Thyroid gland (tissue), 4 donors: ENCODE measurements at regions not wholly inside any gene's neighbourhood (a gene's known extent, or its start where the extent isn't known, plus 50 kb on each side); places are given as distances from the start of the nearest gene placed in this dataset.

Experiments
- DNase-seq, 2 donors: peaks; one replicate each; pipeline ENCODE4 v3.0.0-alpha.2; 2019
- H3K27ac ChIP-seq, 3 donors: fragments of 200-600 bp; sonication (generic); 1 replicate in 2 of 3; 2 replicates in 1 of 3; pipeline ENCODE4 v1.5.1; 2016 to 2019; ENCODE audit warnings: mild to moderate bottlenecking in 1 of 3, moderate library complexity in 1 of 3
- H3K27me3 ChIP-seq: fragments of 200-600 bp; sonication (generic); one replicate; pipeline ENCODE4 v1.5.1; 2019
- H3K36me3 ChIP-seq, 2 donors: fragments of 200-600 bp; sonication (generic); one replicate each; pipeline ENCODE4 v1.5.1; 2016 to 2019
- H3K4me1 ChIP-seq, 2 donors: fragments of 200-600 bp; sonication (generic); one replicate each; pipeline ENCODE4 v1.5.1; 2017 to 2019
- H3K4me3 ChIP-seq, 3 donors: fragments of 200-600 bp; sonication (generic); replicated peaks in 1 of 3; 1 replicate in 2 of 3; 2 replicates in 1 of 3; pipeline ENCODE4 v1.5.1; 2016; ENCODE audit warnings: mild to moderate bottlenecking in 1 of 3
- H3K9me3 ChIP-seq: fragments of 200-600 bp; sonication (generic); one replicate; pipeline ENCODE4 v1.5.1; 2017
- CTCF ChIP-seq, 6 experiments: fragments of 200-600 bp in 3 of 6; fragments of 450-650 bp in 3 of 6; sonication (generic) in 3 of 6; IDR thresholded peaks; one replicate each; pipeline ENCODE4 v1.5.1; 2016 to 2019; ENCODE audit warnings: antibody characterized with exemption in 6 of 6, mild to moderate bottlenecking in 2 of 6, inconsistent platforms in 1 of 6, moderate library complexity in 1 of 6
- POLR2A ChIP-seq, 2 donors: fragments of 450-650 bp; IDR thresholded peaks; one replicate each; pipeline ENCODE4 v1.6.1; 2017; ENCODE audit warnings: antibody characterized with exemption in 2 of 2, mild to moderate bottlenecking in 2 of 2, moderate library complexity in 1 of 2
- WGBS, 2 donors: methylation state at CpG; one replicate each; pipeline ENCODE4 v1.1.5; 2017; 5-methylcytosine and 5-hydroxymethylcytosine counted together
- intact Hi-C: fragments of 100-400 bp; cut with DNase I; formaldehyde crosslinking; loops from one replicate; pipeline ENCODE4 v1.15.1; 2023

GRCh38 chr6:98463038-98464000 lies 371.1 kb upstream of the POU3F2 start:
- WGBS, 2 donors, result 85 to 88% methylated on average over 12 of the region's 12 CpGs
- TF ChIP-seq POLR2A (IDR thresholded peaks at IDR 0.05) (no peak), CTCF (IDR thresholded peaks at IDR 0.05) (no peak)
- H3K9me3 ChIP-seq, result no peaks in the 10 kb centered on the region
- no peak overlapping the region for H3K27ac ChIP-seq
- DNase-seq, result no peak
- no peaks in the 10 kb centered on the region for H3K27me3 ChIP-seq
- no peak overlapping the region for H3K4me3 ChIP-seq
- H3K36me3 ChIP-seq, result no peaks in the 10 kb centered on the region
- no peaks in the 10 kb centered on the region for H3K4me1 ChIP-seq
- intact Hi-C loops, result no loop called here

DNA sequence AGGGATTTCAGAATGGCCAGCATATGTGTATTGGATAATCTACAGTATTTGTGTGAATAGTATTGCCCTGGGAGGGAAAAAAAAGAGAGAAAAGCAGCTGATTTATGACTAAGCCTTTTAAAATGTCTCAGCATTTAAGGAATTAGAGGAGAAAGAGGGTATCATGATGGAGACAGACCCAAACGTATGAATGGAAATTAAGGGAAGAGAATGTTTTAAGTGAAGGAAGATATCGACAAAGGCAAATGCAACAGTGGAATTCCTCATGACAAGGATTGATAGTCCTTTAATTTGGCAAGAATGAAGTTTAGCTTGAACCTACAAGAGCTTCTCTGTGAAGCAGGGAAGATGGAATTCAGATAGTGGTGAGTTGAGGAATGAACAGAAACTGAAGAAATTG lies 367.3 kb upstream of the POU3F2 start:
- Histone ChIP-seq H3K27ac (no peak overlapping the region), H3K27me3 (no peaks in the 10 kb centered on the region), H3K4me1 (no peaks in the 10 kb centered on the region), H3K4me3 (no peak overlapping the region), H3K36me3 (no peaks in the 10 kb centered on the region), H3K9me3 (no peaks in the 10 kb centered on the region)
- intact Hi-C loops, result no loop called here
- WGBS, 2 donors, result 74 to 80% methylated on average over 2 of the region's 2 CpGs
- DNase-seq, result no peak
- TF ChIP-seq CTCF (IDR thresholded peaks at IDR 0.05), result no peak
- no peak for TF ChIP-seq POLR2A (IDR thresholded peaks at IDR 0.05)

DNA sequence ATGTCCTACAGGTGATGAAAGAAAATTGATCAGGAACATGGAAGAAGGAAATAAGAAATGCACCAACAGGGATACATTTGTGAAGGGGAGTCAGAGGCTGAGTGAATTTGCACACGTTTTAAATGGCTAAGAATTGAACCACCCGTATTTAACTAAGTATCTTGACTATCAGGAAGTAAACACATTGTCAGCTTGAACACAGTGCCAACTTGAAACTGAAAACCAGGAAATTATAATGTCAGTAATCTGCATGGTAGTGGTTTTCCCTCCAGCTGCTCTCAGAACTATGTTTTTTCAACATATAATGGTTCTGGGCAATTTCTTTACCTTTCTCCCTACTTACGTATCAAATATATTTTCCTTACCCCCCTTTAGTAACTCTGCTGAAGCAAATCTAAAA lies 366.5 kb upstream of the POU3F2 start:
- Histone ChIP-seq H3K4me3 (no peak overlapping the region), H3K27ac (no peak overlapping the region), H3K9me3 (no peaks in the 10 kb centered on the region), H3K36me3 (no peaks in the 10 kb centered on the region), H3K4me1 (no peaks in the 10 kb centered on the region), H3K27me3 (no peaks in the 10 kb centered on the region)
- DNase-seq, result no peak
- no peak for TF ChIP-seq CTCF (IDR thresholded peaks at IDR 0.05)
- TF ChIP-seq POLR2A (IDR thresholded peaks at IDR 0.05), result no peak
- intact Hi-C loops, result no loop called here
- WGBS, 2 donors, result 50 to 57% methylated on average over 3 of the region's 3 CpGs

- Histone ChIP-seq H3K27ac (no peak overlapping the region), H3K9me3 (no peaks in the 10 kb centered on the region), H3K4me3 (no peak overlapping the region), H3K27me3 (no peaks in the 10 kb centered on the region), H3K36me3 (no peaks in the 10 kb centered on the region), H3K4me1 (no peaks in the 10 kb centered on the region)
- intact Hi-C loops, result no loop called here
- no peak for DNase-seq
- WGBS, 2 donors, result 80 to 82% methylated on average over 2 of the region's 2 CpGs
- no peak for TF ChIP-seq CTCF (IDR thresholded peaks at IDR 0.05)
- no peak for TF ChIP-seq POLR2A (IDR thresholded peaks at IDR 0.05)
Observed at GRCh38 chr6:98469141-98469540, 365.2 kb upstream of the POU3F2 start.

DNA sequence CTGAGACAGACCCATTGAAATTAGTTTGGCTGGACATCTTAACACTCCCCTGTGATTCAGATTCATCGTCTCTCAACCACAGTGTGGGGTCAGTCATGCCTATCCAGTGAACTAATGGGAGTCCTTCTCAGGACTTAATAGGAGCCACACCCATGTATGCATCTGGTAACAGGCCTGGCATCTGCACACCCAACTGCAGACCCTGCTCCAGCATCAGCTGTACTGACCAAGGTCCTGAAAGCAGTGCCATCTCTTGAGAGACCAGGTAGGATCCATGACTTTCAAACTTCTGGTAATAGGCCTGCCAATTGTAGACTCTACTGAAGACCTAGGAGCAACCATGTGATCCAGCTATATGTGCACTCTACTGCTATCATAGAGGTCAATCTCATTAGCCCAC lies 363.6 kb upstream of the POU3F2 start:
- Histone ChIP-seq H3K4me1 (no peaks in the 10 kb centered on the region), H3K36me3 (no peaks in the 10 kb centered on the region), H3K9me3 (no peaks in the 10 kb centered on the region), H3K27me3 (no peaks in the 10 kb centered on the region), H3K4me3 (no peak overlapping the region), H3K27ac (no peak overlapping the region)
- intact Hi-C loops, result no loop called here
- TF ChIP-seq CTCF (IDR thresholded peaks at IDR 0.05) (no peak), POLR2A (IDR thresholded peaks at IDR 0.05) (no peak)
- no peak for DNase-seq
- WGBS, 2 donors, result 47 to 50% methylated on average over 1 of the region's 1 CpG
